ENCODE measurements at regions not wholly inside any gene's neighbourhood (a gene's known extent, or its start where the extent isn't known, plus 50 kb on each side); places are given as distances from the start of the nearest gene placed in this dataset.
A peak's percentile ranks its signal among the peaks of the same experiment; 100 is the strongest.

DNA sequence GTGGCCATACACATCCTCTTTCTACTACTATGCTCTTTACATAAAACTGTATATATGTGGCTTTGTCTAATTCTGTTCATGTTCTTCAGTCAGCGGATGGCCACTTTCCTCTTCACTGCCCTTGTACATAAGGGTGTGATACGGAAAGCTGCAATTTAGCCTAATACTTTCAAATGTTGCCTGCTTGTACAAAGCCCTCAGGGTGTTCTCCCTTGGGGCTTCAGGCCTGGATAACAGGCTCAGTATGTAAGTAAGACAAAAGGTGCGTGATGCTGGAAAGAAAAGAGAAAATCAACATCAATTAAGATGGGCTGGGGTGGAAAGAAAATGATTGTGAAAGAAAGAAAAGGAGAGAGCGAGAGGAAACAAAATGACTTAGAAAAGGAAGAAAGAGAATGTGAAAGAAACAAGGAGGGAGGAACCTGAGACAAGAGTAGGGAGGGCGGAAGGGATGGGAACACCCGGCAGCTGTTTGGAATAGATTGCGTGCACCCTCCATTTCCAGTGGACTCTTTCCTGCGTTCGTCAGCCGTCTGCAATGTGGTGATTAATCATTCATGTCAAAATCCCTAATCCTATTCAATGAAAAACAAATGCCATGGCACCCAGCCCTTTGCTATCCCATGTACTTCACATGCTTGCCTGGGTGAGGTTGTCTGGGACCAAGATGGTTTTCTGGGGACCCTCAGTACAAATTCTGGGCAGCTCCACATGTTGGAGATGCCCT lies 553.6 kb downstream of the NUF2 start:
- H3K4me3 ChIP-seq (ENCODE audit: low read depth, low read length) = peak overlapping the region; percentile 63
- H3K27ac ChIP-seq (ENCODE audit: low read depth, low read length) = peak overlapping the region; percentile 85
- peak overlapping the region; percentile 94 for H2AFZ ChIP-seq (ENCODE audit: low read length, unreplicated experiment)
- H3K27me3 ChIP-seq (ENCODE audit: insufficient read depth, low read length) = no peaks in the 10 kb centered on the region
- peaks cover 25% of the 10 kb centered on the region for H3K4me1 ChIP-seq (ENCODE audit: control insufficient read depth, insufficient read depth, low read length, unreplicated experiment)
- no peaks in the 10 kb centered on the region for H3K36me3 ChIP-seq (ENCODE audit: insufficient read depth, low read length)
- H3K79me2 ChIP-seq (ENCODE audit: control insufficient read depth, insufficient read depth, low read length, unreplicated experiment) = no peaks in the 10 kb centered on the region

DNA sequence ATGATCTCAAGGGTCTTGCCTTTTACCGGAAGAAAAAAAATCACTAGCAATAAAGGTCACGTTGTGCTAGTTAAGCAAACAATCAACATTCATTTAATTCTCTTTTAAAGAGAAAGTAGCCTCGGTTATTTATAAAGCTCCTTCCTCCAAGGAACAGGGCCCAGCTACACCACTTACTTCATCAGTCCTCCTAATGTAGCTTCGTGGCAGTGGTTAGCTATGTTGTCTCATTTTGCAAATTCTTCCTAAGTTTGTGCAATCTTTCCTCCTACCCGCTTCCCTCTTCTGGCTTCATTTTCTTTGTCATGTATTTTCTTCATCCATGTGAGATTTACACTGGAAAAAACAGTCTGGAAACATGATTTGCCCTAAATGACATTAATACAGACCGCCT lies 554.2 kb downstream of the NUF2 start:
- H3K27me3 ChIP-seq (ENCODE audit: insufficient read depth, low read length) = no peaks in the 10 kb centered on the region
- no peaks in the 10 kb centered on the region for H3K36me3 ChIP-seq (ENCODE audit: insufficient read depth, low read length)
- H3K4me1 ChIP-seq (ENCODE audit: control insufficient read depth, insufficient read depth, low read length, unreplicated experiment) = peaks cover 25% of the 10 kb centered on the region
- peak overlapping the region; percentile 85 for H3K27ac ChIP-seq (ENCODE audit: low read depth, low read length)
- no peaks in the 10 kb centered on the region for H3K79me2 ChIP-seq (ENCODE audit: control insufficient read depth, insufficient read depth, low read length, unreplicated experiment)
- H3K4me3 ChIP-seq (ENCODE audit: low read depth, low read length) = peak overlapping the region; percentile 63
- peak overlapping the region; percentile 94 for H2AFZ ChIP-seq (ENCODE audit: low read length, unreplicated experiment)

DNA sequence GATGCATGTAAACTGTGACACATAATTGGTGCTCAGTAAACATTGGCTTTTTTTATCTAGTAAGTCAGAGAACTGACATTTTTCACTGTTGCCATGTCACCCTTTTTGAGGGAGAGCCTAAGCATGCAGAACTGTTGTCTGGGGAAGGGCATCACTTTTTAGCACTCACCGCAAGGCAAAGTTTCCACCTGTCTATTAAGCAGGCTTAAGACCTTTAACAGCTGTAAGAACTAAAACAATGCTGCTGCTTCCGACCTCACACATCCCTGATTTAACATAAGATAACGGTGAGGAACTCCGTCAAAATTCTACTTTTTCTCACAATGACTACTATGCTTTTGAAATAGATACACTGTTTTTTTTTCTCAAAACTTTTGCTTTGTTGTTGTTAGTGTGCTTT lies 554.8 kb downstream of the NUF2 start:
- peak overlapping the region; percentile 85 for H3K27ac ChIP-seq (ENCODE audit: low read depth, low read length)
- H2AFZ ChIP-seq (ENCODE audit: low read length, unreplicated experiment) = peak overlapping the region; percentile 94
- no peaks in the 10 kb centered on the region for H3K79me2 ChIP-seq (ENCODE audit: control insufficient read depth, insufficient read depth, low read length, unreplicated experiment)

DNA sequence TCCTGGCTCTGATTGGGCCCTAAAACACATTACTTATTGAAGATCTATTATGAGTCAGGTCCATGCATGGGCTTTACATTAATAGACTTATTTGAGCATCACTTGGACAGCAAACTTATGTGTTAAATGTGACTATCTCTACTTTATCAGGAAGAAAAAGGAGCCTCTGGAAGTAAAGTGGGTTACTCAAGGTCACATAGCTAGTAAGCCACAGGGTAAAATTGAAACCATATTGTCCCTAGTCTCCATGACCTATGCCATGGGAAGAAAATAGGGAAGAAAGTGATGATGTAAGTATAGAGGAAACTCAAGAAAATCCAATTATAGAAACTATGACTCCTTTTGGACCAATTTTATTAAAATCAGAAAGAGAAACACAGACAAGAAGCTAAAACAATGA lies 555.3 kb downstream of the NUF2 start:
- no peaks in the 10 kb centered on the region for H3K79me2 ChIP-seq (ENCODE audit: control insufficient read depth, insufficient read depth, low read length, unreplicated experiment)

More for the DNA sequence above, 554.8 kb downstream of the NUF2 start:
- peaks cover 25% of the 10 kb centered on the region for H3K4me1 ChIP-seq (ENCODE audit: control insufficient read depth, insufficient read depth, low read length, unreplicated experiment)
- no peaks in the 10 kb centered on the region for H3K36me3 ChIP-seq (ENCODE audit: insufficient read depth, low read length)
- H3K4me3 ChIP-seq (ENCODE audit: low read depth, low read length) = peak overlapping the region; percentile 63; the same call in 1 of the 2 replicates
- H3K27me3 ChIP-seq (ENCODE audit: insufficient read depth, low read length) = no peaks in the 10 kb centered on the region

DNA sequence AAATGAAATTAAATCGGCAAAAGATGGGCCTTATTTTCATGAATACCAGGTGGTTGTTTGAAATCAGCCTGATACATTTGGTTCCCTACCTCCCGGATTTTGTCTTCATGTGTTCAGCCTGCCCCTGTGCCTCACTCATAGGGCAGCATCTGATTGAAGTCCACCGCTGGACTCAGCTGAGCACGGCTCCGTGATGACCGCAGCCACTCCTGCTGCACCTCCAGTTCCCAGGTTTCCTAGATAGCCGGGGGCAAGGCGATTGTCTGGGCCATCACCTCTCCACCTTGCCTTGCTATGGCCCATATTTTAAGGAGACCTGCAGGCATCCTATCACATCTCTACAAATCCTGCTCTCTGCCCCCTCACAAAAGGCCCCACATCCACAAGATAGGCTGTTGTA lies 563.8 kb downstream of the NUF2 start:
- H3K4me3 ChIP-seq (ENCODE audit: low read depth, low read length) = no peak overlapping the region
- no peaks in the 10 kb centered on the region for H3K79me2 ChIP-seq (ENCODE audit: control insufficient read depth, insufficient read depth, low read length, unreplicated experiment)
- H3K27me3 ChIP-seq (ENCODE audit: insufficient read depth, low read length) = no peaks in the 10 kb centered on the region
- no peaks in the 10 kb centered on the region for H3K36me3 ChIP-seq (ENCODE audit: insufficient read depth, low read length)
- peaks cover 5% of the 10 kb centered on the region for H3K4me1 ChIP-seq (ENCODE audit: control insufficient read depth, insufficient read depth, low read length, unreplicated experiment)
- H3K27ac ChIP-seq (ENCODE audit: low read depth, low read length) = no peak overlapping the region
- no peak overlapping the region for H2AFZ ChIP-seq (ENCODE audit: low read length, unreplicated experiment)

More for the DNA sequence above, 555.3 kb downstream of the NUF2 start:
- Histone ChIP-seq H3K4me3 (ENCODE audit: low read depth, low read length) (no peak overlapping the region), H3K27ac (ENCODE audit: low read depth, low read length) (peak overlapping the region; percentile 13; the same call in 1 of the 2 replicates), H3K27me3 (ENCODE audit: insufficient read depth, low read length) (no peaks in the 10 kb centered on the region), H3K4me1 (ENCODE audit: control insufficient read depth, insufficient read depth, low read length, unreplicated experiment) (peaks cover 25% of the 10 kb centered on the region), H3K36me3 (ENCODE audit: insufficient read depth, low read length) (no peaks in the 10 kb centered on the region), H2AFZ (ENCODE audit: low read length, unreplicated experiment) (no peak overlapping the region)

DNA sequence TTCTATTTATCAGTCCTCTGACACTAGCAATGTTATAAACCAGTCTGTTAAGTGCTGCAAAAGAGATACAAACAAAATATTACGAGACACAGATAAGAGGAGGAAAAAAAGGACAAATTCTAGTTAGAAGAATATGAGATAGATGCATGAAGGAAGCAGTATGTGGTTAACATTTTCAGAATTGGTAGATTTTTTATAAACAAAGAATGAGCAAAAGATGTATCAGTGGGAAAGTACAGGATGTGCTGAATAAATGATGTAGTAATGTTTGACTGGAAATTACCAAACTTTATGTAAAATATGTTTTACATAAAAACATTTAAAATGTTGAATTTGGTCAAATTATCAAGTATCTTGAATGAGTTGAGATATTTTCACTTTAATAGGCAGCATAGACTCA lies 574.2 kb downstream of the NUF2 start:
- Histone ChIP-seq H3K36me3 (ENCODE audit: insufficient read depth, low read length) (no peaks in the 10 kb centered on the region), H3K27ac (ENCODE audit: low read depth, low read length) (peak overlapping the region; percentile 41; the same call in 1 of the 2 replicates), H3K79me2 (ENCODE audit: control insufficient read depth, insufficient read depth, low read length, unreplicated experiment) (no peaks in the 10 kb centered on the region), H3K27me3 (ENCODE audit: insufficient read depth, low read length) (no peaks in the 10 kb centered on the region), H3K4me1 (ENCODE audit: control insufficient read depth, insufficient read depth, low read length, unreplicated experiment) (peaks cover 4% of the 10 kb centered on the region), H2AFZ (ENCODE audit: low read length, unreplicated experiment) (no peak overlapping the region), H3K4me3 (ENCODE audit: low read depth, low read length) (no peak overlapping the region)

DNA sequence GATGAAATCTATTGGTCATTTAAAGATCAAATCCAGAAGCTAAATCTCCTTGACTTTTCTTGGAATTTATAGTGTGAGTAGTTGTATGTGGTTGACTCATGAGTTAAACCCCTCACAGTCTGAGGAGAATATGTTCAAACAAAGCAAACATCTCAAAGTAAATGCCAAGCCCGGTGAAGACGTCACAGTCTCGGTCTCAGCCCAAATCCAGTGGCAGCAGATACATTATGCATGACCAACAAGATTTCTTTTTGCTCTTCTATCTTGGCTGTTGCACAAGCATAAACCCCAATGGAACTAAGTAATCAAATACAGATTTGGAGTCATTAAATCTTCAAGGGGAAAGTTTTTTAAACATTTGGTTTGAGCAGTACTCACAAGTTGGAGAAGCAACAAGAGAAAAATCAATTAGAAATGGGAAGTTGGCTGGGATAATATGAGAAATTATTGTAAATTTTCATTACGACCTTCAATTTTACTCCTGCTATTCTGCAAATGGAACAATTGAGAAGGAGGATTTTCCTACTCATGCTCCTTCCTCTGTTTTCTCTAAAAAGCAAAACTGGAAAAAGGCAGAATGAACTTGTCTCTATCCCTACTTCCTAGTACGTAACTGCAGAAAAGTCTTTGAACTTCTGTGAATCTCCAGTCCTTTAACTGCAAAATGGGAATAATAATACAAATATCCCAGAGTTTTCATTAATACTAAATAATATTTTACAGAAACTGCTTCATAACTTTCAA lies 575.8 kb downstream of the NUF2 start:
- Histone ChIP-seq H3K27me3 (ENCODE audit: insufficient read depth, low read length) (no peaks in the 10 kb centered on the region), H3K36me3 (ENCODE audit: insufficient read depth, low read length) (no peaks in the 10 kb centered on the region), H3K4me1 (ENCODE audit: control insufficient read depth, insufficient read depth, low read length, unreplicated experiment) (peaks cover 4% of the 10 kb centered on the region), H3K79me2 (ENCODE audit: control insufficient read depth, insufficient read depth, low read length, unreplicated experiment) (no peaks in the 10 kb centered on the region), H3K27ac (ENCODE audit: low read depth, low read length) (peak overlapping the region; percentile 51), H2AFZ (ENCODE audit: low read length, unreplicated experiment) (no peak overlapping the region), H3K4me3 (ENCODE audit: low read depth, low read length) (no peak overlapping the region)

DNA sequence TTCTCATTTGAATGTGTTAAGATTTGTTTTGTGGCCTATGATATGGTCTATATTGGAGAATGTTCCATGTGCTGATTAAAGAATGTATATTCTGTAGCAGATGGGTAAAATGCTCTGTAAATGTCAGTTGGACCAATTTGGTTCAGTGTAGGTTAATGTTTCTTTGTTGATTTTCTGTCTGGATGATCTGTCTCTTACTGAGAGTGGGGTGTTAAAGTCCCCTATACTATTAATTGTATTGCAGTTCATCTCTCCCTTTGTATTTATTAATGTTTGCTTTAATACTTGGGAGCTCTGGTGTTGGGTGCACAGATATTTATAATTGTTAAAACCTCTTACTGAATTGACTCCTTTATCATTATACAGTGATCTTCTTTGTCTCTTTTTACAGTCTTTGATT lies 584.5 kb downstream of the NUF2 start:
- H3K27ac ChIP-seq (ENCODE audit: low read depth, low read length) = no peak overlapping the region
- H2AFZ ChIP-seq (ENCODE audit: low read length, unreplicated experiment) = no peak overlapping the region
- no peaks in the 10 kb centered on the region for H3K4me1 ChIP-seq (ENCODE audit: control insufficient read depth, insufficient read depth, low read length, unreplicated experiment)
- no peaks in the 10 kb centered on the region for H3K79me2 ChIP-seq (ENCODE audit: control insufficient read depth, insufficient read depth, low read length, unreplicated experiment)
- no peaks in the 10 kb centered on the region for H3K27me3 ChIP-seq (ENCODE audit: insufficient read depth, low read length)
- H3K4me3 ChIP-seq (ENCODE audit: low read depth, low read length) = no peak overlapping the region
- no peaks in the 10 kb centered on the region for H3K36me3 ChIP-seq (ENCODE audit: insufficient read depth, low read length)

DNA sequence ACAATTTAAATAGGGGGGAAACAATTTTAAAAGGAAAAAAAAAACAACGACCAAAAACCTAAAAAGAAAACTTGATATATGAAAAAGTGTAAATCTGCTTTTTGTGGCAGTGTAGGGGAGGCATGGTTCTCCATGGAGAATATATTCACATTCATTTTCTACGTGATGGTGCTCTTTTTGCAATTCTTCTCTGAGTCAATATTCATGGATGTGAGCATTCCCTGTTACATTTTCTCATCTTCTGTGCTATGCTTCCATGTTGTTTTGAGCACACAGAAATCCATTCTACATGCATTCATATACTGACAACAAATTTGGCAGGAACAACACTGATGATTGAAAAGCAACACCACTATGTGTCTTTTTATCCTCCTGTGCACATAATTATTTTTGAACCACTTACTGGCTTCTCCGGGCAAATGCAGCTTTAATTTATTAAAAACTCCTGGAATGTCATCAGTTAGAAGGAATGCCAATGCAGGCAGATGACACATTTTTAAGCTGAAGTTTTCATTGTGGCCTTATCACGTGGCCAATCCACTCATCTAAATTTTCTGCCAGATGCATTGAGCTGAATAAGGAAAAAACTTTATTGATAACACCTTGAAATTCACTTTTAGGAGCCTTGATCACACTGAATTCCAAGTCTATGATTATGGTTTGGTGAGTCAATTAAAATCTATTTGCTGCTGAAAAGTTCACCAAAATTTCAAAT lies 590.6 kb downstream of the NUF2 start:
- no peaks in the 10 kb centered on the region for H3K79me2 ChIP-seq (ENCODE audit: control insufficient read depth, insufficient read depth, low read length, unreplicated experiment)
- no peak overlapping the region for H3K4me3 ChIP-seq (ENCODE audit: low read depth, low read length)
- H2AFZ ChIP-seq (ENCODE audit: low read length, unreplicated experiment) = no peak overlapping the region
- no peaks in the 10 kb centered on the region for H3K36me3 ChIP-seq (ENCODE audit: insufficient read depth, low read length)
- H3K27me3 ChIP-seq (ENCODE audit: insufficient read depth, low read length) = no peaks in the 10 kb centered on the region
- H3K4me1 ChIP-seq (ENCODE audit: control insufficient read depth, insufficient read depth, low read length, unreplicated experiment) = no peaks in the 10 kb centered on the region
- no peak overlapping the region for H3K27ac ChIP-seq (ENCODE audit: low read depth, low read length)

DNA sequence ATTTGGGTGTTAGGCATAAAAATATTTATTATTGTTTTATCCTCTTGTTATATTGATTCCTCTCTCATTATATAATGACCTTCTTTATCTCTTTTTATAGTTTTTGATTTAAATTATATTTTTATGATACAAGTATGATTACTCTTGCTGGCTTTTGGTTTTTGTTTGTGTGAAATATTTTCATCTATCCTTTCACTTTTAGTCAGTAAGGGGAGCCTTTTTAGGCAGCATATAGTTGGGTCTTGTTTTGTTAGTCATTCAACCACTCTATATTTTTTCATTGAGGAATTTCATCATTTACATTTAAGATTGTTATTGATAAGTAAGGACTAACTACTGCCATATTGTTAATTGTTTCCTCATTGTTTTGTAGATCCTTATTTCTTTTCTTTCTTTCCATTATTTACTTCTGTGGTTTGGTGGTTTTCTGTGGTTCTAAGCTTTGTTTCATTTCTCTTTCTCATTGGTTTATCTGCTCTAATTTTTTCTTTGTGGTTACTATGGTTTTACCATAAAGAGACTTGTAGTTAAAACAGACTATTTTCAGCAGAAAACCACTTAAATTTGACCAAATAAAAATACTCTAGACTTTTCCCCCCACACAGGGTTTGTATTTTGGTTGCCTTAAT lies 593.1 kb downstream of the NUF2 start:
- Histone ChIP-seq H3K4me1 (ENCODE audit: control insufficient read depth, insufficient read depth, low read length, unreplicated experiment) (no peaks in the 10 kb centered on the region), H3K27me3 (ENCODE audit: insufficient read depth, low read length) (no peaks in the 10 kb centered on the region), H3K36me3 (ENCODE audit: insufficient read depth, low read length) (no peaks in the 10 kb centered on the region), H2AFZ (ENCODE audit: low read length, unreplicated experiment) (no peak overlapping the region), H3K27ac (ENCODE audit: low read depth, low read length) (no peak overlapping the region), H3K4me3 (ENCODE audit: low read depth, low read length) (no peak overlapping the region), H3K79me2 (ENCODE audit: control insufficient read depth, insufficient read depth, low read length, unreplicated experiment) (no peaks in the 10 kb centered on the region)

Measured in ACC112 (cell line).